Stimulated activated naive CD4-positive, alpha-beta T cell (primary cell): ENCODE measurements at regions not wholly inside any gene's neighbourhood (a gene's known extent, or its start where the extent isn't known, plus 50 kb on each side); places are given as distances from the start of the nearest gene placed in this dataset.
"Not testable (repeated sequence)": the region's sequence is repeated elsewhere in the genome, so short reads cannot be mapped to it uniquely, and the experiment has no call there.

ENCODE experiments used
- DNase-seq, 6 experiments: peaks; one replicate each; lab custom pipeline; 2025; lab: John Stamatoyannopoulos, UW

DNA sequence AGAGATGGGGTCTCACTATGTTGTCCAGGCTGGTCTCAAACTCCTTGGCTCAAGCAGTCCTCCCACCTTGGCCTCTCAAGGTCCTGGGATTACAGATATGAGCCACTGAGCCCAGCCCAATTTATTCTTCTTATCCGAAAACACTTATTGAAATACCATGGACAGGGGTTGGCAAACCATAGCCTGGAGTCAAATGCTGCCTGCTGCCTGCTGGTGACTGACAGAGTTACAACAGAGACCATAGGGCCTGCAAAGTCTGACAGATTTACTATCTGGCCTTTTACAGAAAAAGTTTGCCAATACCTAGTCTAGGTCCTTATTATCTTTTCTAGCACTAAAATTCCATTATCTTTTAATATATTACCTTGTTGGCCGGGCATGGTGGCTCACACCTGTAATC lies 87.1 kb upstream of the ZNF281 start:
- no peak for DNase-seq

DNA sequence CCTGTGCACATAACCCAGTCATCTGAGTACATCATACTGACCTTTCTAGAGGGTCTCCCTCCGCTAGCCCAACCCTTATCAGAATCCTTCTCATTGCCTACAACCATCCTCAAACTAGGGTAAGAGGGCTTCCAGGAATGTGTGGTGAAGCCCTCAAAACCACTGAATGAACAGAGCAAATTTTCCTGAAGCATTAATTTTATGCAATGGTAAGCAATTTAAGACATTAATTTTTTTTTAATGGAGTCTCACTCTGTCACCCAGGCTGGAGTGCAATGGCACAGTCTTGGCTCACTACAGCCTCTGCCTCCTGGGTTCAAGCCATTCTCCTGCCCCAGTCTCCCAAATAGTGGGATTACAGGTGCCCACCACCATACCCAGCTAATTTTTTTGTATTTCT lies 86.1 kb upstream of the ZNF281 start:
- DNase-seq = no peak

GRCh38 chr1:200493344-200493743 lies 83.5 kb upstream of the ZNF281 start:
- no peak for DNase-seq

DNA sequence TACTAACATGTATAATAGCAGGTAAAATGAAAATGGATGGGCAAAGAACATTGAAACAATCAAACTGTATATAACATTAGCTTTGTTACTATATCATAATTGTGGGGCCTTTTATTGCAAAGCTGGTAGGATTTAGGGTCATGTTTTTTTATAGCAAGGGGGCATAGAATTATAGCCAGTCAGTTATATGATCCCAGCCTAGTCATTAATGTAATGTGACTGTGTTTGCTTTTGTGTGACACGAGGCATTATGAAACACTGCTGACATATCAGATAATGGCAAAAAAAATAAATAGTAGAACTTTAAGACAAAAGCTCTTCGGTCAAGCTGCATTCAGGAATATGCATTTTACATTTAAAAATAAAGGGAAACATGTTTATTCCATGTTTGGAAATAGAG lies 81.3 kb upstream of the ZNF281 start:
- DNase-seq = no peak

GRCh38 chr1:200490183-200490582 lies 80.3 kb upstream of the ZNF281 start:
- DNase-seq = no peak

GRCh38 chr1:200488375-200489165 lies 78.7 kb upstream of the ZNF281 start:
- DNase-seq = peak in 5 of 6 experiments; percentile 6 to 56 (median 11)

GRCh38 chr1:200487650-200488049 lies 77.8 kb upstream of the ZNF281 start:
- no peak for DNase-seq

GRCh38 chr1:200486634-200487033 lies 76.8 kb upstream of the ZNF281 start:
- no peak for DNase-seq

DNA sequence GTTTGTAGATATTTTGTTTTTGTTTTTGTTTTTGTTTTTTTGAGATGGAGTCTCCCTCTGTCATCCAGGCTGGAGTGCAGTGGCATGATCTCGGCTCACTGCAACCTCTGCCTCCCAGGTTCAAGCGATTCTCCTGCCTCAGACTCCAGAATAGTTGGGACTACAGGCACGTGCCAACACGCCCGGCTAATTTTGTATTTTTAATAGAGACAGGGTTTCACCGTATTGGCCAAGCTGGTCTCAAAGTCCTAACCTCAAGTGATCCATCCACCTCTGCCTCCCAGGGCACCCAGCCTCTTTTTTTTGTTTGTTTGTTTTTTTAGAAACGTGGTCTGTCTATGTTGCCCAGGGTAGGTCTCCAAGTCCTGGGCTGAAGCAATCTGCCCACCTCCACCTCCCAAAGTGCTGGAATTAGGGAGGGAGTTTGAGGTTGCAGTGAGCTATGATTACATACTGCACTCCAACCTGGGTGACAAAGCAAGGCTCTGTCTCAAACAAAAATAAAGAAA lies 74.7 kb upstream of the ZNF281 start:
- DNase-seq = not testable (repeated sequence)

- DNase-seq = no peak
Observed at GRCh38 chr1:200483491-200484143, 73.8 kb upstream of the ZNF281 start.

GRCh38 chr1:200480964-200481363 lies 71.1 kb upstream of the ZNF281 start:
- DNase-seq = no peak

DNA sequence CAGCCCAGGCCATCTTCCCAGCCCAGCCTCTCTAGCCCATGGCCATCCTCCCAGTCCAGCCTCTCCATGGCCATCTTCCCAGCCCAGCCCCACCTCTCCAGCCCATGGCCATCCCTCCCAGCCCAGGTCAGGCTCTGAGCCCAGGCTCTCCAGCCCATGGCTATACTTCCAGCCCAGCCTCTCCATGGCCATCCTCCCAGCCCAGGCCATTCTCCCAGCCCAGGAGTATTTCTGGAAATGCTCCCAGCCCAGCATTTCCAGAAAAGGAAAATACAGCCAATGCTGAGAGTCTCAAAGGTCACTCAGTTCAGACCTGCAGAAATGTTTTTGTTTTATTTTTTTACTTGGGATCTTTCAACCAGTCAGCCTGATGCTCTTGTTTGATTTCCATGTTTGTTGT lies 70.0 kb upstream of the ZNF281 start:
- no peak for DNase-seq

DNA sequence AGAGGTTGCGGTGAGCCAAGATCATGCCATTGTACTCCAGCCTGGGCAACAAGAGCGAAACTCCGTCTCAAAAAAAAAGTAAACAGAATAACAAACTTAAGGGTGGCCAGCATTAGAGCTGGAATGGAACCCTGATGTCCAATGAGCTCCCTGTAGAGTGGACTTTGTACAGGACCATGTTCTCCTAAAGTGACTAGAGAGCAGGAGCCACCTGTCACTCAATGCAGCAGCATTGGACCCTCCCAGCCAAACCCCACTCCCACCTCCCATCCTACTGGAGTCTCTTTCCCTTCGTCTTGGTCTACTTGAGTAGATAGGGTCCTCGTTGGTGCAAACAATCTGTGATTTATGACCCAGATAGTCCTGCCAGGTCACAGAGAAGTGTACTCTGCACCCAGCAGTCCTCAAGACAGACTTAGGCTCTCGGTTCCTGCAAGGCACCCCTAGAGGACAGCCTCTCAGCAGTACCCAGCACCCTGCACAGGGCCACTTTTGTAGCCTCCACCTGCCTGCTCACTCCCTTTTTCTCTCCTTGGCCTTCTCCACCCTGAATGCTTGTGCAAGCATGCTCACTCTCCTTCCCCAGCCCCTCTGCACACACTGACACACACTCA lies 69.2 kb upstream of the ZNF281 start:
- no peak for DNase-seq

GRCh38 chr1:200478239-200478623 lies 68.4 kb upstream of the ZNF281 start:
- no peak for DNase-seq

DNA sequence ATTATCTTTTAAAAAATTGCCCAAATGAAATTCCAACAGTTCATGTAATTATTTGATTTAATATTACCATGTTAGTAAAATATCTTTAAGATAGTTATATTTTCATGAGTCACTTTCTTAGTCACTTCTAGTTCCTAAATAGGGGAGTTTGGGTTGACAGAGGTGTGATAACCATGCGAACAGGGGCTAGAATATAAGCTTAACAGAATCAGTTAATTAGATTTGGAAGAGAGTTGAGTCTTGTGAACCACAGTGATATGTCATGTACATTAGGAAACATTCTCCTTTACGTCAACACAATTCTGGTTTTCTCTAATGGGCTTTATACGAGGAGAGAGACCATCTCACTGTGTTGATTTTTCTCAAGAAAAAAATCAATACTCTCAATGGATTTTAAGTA lies 64.8 kb upstream of the ZNF281 start:
- DNase-seq = no peak

GRCh38 chr1:200473698-200474371 lies 64.0 kb upstream of the ZNF281 start:
- DNase-seq = no peak

GRCh38 chr1:200471739-200472138 lies 61.9 kb upstream of the ZNF281 start:
- DNase-seq = no peak

GRCh38 chr1:200468264-200469001 lies 58.6 kb upstream of the ZNF281 start:
- no peak for DNase-seq

DNA sequence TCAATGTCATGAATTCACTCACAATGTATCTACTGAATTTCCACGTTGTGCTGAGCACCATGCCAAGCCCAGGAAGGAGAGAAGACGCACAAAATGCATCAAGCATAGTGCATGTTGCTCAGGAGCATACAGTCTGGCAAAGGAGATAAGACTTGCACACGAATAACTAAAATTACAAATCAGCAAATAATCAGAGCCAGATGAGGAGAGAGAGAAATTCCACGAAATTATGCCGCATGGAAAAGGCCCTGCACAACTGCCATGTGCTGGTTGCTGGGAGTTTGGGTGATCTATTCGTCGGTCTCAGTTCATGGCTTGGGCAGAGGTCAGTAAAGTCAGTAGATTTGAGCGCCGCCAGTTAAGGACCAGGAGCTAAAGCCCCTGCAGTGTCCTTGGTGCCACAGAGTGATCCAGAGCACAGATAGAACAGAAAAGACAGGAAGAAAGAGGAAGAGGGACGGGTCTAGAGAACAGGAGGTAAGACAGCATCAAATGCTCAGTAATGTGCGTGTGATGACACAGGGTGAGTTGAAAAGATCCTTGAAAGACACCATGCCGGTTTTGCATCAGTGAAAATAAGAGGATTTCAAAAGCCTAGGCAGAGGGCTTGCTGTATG lies 55.1 kb upstream of the ZNF281 start:
- DNase-seq = no peak
